HepG2 (cell line): ENCODE measurements at regions not wholly inside any gene's neighbourhood (a gene's known extent, or its start where the extent isn't known, plus 50 kb on each side); places are given as distances from the start of the nearest gene placed in this dataset.

ENCODE experiments used
- CEBPB ChIP-seq: IDR thresholded peaks from 2 replicates; pipeline ENCODE4 v1.6.1; 2011; ENCODE audit warnings: low read depth, low read length, improper control_type of control experiment, borderline replicate concordance
- FOXO1 ChIP-seq: sonication (generic); formaldehyde crosslinking; IDR thresholded peaks from 2 replicates; pipeline ENCODE4 v1.4.0; 2020; ENCODE audit warnings: missing genetic modification reagents
- IKZF4 ChIP-seq: sonication (generic); formaldehyde crosslinking; IDR thresholded peaks from 2 replicates; pipeline ENCODE4 v1.5.1; 2020; ENCODE audit warnings: borderline replicate concordance, mild to moderate bottlenecking, low read depth, missing genetic modification reagents; ENCODE audit errors: not compliant biosample characterization
- KAT8 ChIP-seq: IDR thresholded peaks from 2 replicates; pipeline ENCODE4 v1.6.1; 2016; ENCODE audit warnings: missing genetic modification reagents, missing compliant biosample characterization
- PHF20 ChIP-seq: sonication (generic); formaldehyde crosslinking; IDR thresholded peaks from 2 replicates; pipeline ENCODE4 v1.5.0; 2020; ENCODE audit warnings: mild to moderate bottlenecking, missing genetic modification reagents
- RBAK ChIP-seq: sonication (generic); formaldehyde crosslinking; IDR thresholded peaks from 2 replicates; pipeline ENCODE4 v1.5.1; 2020; ENCODE audit warnings: mild to moderate bottlenecking, missing genetic modification reagents
- ZSCAN29 ChIP-seq: sonication (generic); formaldehyde crosslinking; conservative IDR thresholded peaks from 2 replicates; pipeline ENCODE4 v1.4.0; 2020; ENCODE audit warnings: mild to moderate bottlenecking, missing genetic modification reagents
- TF ChIP-seq, protein P1 (sequence below): sonication (generic); formaldehyde crosslinking; IDR thresholded peaks from 2 replicates; pipeline ENCODE4 v1.5.0; 2020; ENCODE audit warnings: mild to moderate bottlenecking, missing genetic modification reagents, moderate library complexity

- TF ChIP-seq KAT8 (CRISPR knock-in tag), result no peak
- TF ChIP-seq, protein P1, sequence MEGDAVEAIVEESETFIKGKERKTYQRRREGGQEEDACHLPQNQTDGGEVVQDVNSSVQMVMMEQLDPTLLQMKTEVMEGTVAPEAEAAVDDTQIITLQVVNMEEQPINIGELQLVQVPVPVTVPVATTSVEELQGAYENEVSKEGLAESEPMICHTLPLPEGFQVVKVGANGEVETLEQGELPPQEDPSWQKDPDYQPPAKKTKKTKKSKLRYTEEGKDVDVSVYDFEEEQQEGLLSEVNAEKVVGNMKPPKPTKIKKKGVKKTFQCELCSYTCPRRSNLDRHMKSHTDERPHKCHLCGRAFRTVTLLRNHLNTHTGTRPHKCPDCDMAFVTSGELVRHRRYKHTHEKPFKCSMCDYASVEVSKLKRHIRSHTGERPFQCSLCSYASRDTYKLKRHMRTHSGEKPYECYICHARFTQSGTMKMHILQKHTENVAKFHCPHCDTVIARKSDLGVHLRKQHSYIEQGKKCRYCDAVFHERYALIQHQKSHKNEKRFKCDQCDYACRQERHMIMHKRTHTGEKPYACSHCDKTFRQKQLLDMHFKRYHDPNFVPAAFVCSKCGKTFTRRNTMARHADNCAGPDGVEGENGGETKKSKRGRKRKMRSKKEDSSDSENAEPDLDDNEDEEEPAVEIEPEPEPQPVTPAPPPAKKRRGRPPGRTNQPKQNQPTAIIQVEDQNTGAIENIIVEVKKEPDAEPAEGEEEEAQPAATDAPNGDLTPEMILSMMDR (CRISPR knock-in tag), result no peak
- TF ChIP-seq CEBPB, result no peak
- TF ChIP-seq RBAK (CRISPR knock-in tag), result no peak
- TF ChIP-seq IKZF4 (CRISPR knock-in tag), result no peak
- TF ChIP-seq FOXO1, result no peak
- no peak for TF ChIP-seq PHF20 (CRISPR knock-in tag)
- no peak for TF ChIP-seq ZSCAN29 (CRISPR knock-in tag)
Measured at GRCh38 chr2:179331061-179331460, 66.4 kb upstream of the SESTD1 start.
